Astrocyte of the spinal cord (primary cell): ENCODE measurements at regions not wholly inside any gene's neighbourhood (a gene's known extent, or its start where the extent isn't known, plus 50 kb on each side); places are given as distances from the start of the nearest gene placed in this dataset.

Experiments used
- DNase-seq: peaks from one replicate; pipeline ENCODE4 v3.0.0; 2011; ENCODE audit warnings: low read depth, low spot score
- H3K4me3 ChIP-seq: 2 replicates; pipeline ENCODE4 v1.5.1; 2011; ENCODE audit warnings: low read depth, mild to moderate bottlenecking, low read length, moderate library complexity
- in situ Hi-C: cut with HindIII; loops from 2 replicates; pipeline ENCODE4 v1.10.0; 2017; ENCODE audit warnings: low sequenced_read_pairs
- TF ChIP-seq, protein P1 (sequence below): IDR thresholded peaks from 2 replicates; pipeline ENCODE4 v1.5.1; 2012; ENCODE audit warnings: low read depth, mild to moderate bottlenecking, low read length, inconsistent platforms

DNA sequence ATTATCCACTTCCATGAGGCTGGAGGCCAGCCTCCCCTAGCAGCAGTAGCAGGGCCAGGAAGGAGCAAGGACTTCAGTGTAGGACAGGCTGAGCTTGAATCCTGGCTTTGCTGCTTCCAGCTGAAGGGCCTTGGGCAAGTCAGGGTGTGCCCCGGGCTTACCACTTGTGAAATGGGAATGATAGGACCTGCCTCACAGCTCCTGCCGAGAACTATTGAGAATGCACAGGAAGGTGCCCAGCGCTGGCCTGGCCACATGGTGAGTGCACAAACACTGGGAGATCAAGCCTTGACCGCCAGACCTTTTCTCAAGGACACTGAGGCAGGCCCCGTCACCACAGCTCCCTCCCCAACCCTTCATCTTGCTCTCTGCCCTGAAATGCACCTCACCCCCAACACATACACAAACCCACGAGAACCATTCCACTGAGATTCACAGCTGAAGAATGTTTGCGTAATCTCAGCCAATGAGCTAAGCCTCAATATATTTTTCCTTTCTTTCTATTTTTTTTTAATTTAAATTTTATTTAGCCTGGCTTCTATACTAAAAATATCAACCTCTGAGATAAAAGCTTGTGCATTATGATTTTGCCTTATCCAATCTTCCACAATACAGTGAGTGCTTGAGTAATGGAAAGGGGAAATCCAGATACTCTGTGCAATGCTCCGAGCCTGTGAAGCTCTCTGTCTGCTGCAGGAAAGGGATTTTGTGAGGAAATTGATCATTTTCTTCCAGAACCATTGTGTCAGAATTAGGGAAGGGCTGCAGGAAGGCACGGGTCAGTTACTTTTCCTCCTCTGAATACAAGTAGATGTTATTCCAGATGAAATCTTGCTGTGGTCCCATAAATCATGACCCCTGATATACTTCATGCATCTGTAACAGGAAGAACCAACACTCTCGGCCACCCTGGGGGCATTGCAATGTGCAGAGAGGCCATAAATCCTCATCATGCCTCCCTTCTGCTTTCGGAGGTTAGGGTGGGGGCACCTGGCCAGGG lies 193.9 kb downstream of the TLE3 start:
- DNase-seq, result no peak
- H3K4me3 ChIP-seq, result no peak overlapping the region
- TF ChIP-seq, protein P1, sequence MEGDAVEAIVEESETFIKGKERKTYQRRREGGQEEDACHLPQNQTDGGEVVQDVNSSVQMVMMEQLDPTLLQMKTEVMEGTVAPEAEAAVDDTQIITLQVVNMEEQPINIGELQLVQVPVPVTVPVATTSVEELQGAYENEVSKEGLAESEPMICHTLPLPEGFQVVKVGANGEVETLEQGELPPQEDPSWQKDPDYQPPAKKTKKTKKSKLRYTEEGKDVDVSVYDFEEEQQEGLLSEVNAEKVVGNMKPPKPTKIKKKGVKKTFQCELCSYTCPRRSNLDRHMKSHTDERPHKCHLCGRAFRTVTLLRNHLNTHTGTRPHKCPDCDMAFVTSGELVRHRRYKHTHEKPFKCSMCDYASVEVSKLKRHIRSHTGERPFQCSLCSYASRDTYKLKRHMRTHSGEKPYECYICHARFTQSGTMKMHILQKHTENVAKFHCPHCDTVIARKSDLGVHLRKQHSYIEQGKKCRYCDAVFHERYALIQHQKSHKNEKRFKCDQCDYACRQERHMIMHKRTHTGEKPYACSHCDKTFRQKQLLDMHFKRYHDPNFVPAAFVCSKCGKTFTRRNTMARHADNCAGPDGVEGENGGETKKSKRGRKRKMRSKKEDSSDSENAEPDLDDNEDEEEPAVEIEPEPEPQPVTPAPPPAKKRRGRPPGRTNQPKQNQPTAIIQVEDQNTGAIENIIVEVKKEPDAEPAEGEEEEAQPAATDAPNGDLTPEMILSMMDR, result no peak
- in situ Hi-C loops, result no loop called here

DNA sequence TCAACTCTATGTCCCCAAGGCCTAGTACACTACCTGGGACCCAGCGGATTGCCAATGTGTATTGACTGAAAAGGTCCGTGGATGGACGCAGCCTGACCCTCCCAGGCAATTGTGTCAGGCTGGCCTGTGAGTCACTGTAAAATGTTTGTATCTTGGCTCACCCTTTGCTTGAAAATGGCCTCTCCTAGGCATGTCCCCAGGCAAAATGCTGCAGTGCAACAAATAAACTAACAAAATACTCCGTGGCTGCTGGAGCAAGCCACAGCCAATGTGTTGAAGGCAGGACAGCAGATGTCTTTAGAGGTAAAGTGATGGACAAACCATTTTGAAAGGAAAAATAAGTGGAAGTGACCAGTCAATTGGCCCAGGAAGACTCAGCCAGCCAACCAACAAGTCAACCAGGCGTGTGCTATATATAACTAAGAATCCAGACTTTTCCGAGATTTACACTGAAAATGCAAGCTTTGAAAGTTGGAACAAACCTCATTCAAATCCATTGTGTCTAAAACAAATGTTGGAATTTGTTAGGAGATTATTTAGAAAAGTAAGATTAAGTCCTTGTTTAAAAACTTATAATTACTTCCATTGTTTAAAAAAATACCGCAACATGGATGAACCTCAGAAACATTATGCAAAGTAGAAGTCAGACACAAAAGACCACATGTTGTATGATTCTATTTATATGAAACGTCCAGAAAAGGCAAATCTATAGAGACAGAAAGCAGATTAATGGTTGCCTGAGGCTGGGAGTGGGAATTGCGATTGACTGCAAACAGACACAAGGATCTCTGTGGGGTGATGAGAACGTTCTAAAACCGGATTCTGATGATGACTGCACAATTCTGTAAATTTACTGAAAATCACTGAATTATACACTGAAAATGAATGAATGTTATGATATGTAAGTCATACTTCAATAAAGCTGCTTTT lies 191.2 kb downstream of the TLE3 start:
- in situ Hi-C loops, result no loop called here
- H3K4me3 ChIP-seq, result no peak overlapping the region
- DNase-seq, result no peak
- TF ChIP-seq, protein P1, result no peak

DNA sequence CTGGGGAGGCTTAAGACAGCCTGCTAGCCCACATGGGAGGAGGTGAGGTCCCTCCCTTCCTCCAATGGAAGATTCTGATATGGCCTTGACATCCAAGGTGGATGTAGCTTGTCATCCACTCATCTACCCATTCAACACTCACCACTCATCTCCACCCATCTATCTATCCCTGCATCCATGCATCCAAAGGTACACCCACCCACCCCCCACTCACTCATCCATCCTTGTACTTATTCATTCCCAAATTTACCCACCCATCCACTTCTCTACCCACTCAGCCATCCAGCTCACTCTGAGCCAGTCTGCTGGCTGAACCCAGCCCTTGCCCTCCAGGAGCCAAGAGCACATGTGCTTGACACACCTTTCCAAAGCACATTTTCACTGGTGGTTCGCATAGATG lies 189.7 kb downstream of the TLE3 start:
- in situ Hi-C loops, result no loop called here
- H3K4me3 ChIP-seq, result no peak overlapping the region
- no peak for DNase-seq
- TF ChIP-seq, protein P1, result no peak

DNA sequence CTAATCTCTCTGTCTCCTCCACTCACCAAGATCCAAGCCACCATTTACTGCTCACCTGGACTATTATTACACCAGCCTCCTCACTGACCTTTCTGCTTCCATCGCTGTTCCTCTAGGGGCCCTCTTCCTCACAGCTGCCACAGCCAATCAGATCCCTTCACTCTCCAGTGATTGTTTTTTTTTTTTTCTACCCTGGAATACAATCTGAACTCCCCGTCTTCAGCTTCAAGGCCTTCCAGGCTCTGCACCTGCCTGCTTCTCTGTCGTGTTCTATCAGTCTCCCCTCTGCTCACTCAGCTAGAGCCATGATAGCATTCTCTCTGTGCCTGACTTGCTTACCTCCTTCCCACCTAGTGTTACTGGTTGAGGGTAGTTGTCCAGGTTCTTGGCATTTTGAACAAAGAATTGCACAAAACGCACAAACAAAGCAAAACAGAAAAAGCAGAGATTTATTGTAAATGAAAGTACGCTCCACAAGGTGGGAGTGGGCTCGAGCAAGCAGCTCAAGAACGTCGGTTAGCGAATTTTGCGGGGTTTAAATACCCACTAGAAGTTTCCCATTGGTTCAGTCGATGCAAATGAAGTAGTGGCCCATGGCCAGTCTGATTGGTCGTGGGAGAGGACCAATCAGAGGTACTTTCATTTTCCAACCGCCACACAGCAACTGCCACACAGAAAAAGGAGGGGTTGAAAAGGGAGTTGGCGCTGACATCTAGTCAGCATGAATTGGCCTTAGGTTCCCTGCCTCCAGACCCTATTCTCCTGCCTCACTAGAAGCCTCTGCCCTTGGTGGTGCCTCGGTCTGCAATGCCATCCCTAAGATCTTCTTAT lies 188.9 kb downstream of the TLE3 start:
- DNase-seq, result no peak
- in situ Hi-C loops, result no loop called here
- H3K4me3 ChIP-seq, result no peak overlapping the region
- TF ChIP-seq, protein P1, result no peak

DNA sequence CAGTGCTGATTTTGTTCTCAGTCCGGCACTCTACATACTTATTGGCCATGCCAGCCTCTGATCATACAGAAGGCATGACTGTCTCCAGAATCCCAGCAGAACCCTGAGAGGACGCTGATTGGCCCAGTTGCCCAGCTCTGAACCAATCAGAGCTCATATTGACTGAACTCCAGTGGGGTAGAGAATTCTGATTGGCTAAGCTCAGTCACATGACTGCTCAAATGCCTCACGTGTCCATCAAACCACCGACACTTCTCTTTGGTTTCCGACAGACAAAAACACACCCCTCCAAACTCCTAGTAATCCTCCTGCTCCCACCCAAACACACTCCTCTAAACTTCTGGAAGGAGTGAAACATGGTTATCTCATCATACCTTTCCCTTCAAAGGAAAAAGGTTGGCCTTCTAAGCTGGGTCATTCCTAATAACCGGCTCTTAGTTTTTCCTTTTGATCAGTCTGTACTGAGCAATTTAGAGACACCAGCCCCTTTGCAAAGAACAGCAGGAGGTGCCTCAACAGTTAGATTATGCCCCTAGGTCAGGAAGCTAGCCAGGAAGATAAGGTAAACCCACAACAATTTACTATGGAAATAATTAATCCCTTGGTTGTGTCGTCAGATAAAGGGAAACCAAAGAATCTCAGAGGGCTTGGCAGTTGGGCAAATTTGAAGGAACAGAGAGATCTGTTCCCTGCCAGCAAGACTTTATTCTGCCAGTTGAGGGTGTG lies 187.8 kb downstream of the TLE3 start:
- TF ChIP-seq, protein P1, result no peak
- no peak for DNase-seq
- H3K4me3 ChIP-seq, result no peak overlapping the region
- in situ Hi-C loops, result no loop called here
